ENCODE measurements at regions not wholly inside any gene's neighbourhood (a gene's known extent, or its start where the extent isn't known, plus 50 kb on each side); places are given as distances from the start of the nearest gene placed in this dataset.

DNA sequence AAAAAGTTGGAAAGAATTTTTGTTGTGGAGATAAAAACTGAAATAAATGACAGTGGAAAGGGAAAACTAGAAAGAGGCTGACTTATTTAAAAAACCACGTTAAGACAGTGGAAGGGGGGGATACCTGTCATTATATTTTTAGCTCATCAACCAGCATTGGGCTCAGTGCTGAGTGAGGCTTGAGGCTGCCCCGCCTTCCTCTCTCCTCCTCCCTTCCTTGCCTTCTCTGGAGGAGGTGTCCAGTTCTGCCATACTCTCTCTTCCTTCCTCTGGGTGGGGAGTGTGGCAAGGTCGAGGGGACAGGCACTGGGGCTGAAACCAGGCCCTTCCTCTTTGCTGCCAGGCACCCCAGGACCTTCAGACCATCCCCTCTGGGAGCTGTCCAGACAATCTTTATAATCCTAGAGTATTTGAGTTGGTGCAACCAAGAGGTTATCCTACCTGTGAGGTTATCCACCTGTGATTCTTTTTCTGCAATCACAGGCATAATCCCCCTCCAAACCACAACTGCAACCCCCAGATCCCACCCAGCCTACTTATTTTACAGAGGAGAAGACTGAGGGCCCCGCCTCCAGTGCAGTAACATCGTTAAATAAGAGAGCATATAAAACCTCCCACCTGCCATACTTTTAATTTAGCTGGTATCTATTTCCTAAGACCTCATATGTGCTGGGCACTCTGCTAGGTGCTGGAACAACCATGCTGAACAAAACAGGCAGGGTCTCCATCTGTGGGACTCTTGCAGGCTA is 578.5 kb downstream of the BUD13 start:
- Histone ChIP-seq H3K4me1 (replicated peaks in 1 of 2) (no peaks in the 10 kb centered on the region), H3K27ac (no peak overlapping the region), H3K27me3 (no peaks in the 10 kb centered on the region), H3K4me3 (peak overlapping the region in 1 of 4 donors; percentile 51), H3K9me3 (replicated peaks in 1 of 3) (no peaks in the 10 kb centered on the region), H3K36me3 (replicated peaks in 1 of 2) (no peaks in the 10 kb centered on the region)
- no peak for DNase-seq
- TF ChIP-seq POLR2A (IDR thresholded peaks at IDR 0.05), result no peak
- TF ChIP-seq, protein P1, sequence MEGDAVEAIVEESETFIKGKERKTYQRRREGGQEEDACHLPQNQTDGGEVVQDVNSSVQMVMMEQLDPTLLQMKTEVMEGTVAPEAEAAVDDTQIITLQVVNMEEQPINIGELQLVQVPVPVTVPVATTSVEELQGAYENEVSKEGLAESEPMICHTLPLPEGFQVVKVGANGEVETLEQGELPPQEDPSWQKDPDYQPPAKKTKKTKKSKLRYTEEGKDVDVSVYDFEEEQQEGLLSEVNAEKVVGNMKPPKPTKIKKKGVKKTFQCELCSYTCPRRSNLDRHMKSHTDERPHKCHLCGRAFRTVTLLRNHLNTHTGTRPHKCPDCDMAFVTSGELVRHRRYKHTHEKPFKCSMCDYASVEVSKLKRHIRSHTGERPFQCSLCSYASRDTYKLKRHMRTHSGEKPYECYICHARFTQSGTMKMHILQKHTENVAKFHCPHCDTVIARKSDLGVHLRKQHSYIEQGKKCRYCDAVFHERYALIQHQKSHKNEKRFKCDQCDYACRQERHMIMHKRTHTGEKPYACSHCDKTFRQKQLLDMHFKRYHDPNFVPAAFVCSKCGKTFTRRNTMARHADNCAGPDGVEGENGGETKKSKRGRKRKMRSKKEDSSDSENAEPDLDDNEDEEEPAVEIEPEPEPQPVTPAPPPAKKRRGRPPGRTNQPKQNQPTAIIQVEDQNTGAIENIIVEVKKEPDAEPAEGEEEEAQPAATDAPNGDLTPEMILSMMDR (IDR thresholded peaks at IDR 0.05), result no peak
- 63 to 73% (median 64%) methylated on average over 5 of the region's 5 CpGs for WGBS, 4 donors
- intact Hi-C loops (cut with DNase I), result no loop called here

DNA sequence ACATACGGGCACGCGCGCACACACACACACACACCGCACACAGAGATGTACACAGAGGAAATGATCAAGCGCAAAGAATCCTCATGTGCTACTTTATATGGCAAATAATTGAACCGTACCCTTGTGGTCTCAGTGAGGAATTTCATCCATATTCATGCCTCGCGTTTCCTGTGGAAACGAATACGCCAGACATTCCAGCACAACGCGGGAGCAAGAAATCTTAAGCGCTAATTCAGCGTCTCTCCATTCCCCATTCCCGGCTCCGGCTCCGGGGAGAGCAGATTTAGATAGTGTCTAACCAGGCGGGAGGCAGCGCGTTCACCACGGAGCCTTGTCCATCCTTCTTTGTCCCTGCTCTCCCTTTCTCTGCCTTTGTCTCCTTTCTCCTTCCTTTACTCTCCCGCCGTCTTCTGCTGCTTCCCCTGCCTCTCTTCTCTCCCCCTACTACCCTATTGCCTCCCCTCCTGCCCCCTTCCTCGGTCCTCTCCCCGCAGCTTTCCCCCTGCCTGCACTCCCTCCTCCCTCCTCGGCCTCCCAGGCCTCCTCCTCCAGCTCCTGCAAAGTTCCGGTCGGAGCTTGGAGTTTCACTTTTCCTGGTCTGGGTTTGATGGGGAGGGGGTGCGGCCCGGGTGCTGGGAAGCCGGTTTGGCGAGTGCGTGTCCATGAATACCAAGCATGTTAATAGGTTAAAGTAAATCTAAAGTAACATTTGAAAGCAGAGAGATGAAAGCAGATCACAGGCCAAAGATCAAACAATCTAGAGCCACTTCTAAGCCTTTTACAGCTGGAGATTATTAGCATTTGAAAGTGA is 579.3 kb downstream of the BUD13 start:
- no peaks in the 10 kb centered on the region for H3K4me1 ChIP-seq (replicated peaks in 1 of 2)
- 1 to 3% (median 1%) methylated on average over 27 to 34 of the region's 34 CpGs for WGBS, 4 donors
- H3K36me3 ChIP-seq (replicated peaks in 1 of 2), result no peaks in the 10 kb centered on the region
- peak in 4 of 7 donors; percentile 5 to 35 (median 26) for DNase-seq
- no peaks in the 10 kb centered on the region for H3K9me3 ChIP-seq (replicated peaks in 1 of 3)
- TF ChIP-seq POLR2A (IDR thresholded peaks at IDR 0.05), result no peak
- TF ChIP-seq, protein P1 (IDR thresholded peaks at IDR 0.05), result peak in 4 of 6 experiments; percentile 10 to 32 (median 18)
- intact Hi-C loops (cut with DNase I), result no loop called here
- H3K27me3 ChIP-seq, result no peaks in the 10 kb centered on the region
- peak overlapping the region in 2 of 4 donors; percentile 21 to 51 for H3K4me3 ChIP-seq
- H3K27ac ChIP-seq, result no peak overlapping the region

DNA sequence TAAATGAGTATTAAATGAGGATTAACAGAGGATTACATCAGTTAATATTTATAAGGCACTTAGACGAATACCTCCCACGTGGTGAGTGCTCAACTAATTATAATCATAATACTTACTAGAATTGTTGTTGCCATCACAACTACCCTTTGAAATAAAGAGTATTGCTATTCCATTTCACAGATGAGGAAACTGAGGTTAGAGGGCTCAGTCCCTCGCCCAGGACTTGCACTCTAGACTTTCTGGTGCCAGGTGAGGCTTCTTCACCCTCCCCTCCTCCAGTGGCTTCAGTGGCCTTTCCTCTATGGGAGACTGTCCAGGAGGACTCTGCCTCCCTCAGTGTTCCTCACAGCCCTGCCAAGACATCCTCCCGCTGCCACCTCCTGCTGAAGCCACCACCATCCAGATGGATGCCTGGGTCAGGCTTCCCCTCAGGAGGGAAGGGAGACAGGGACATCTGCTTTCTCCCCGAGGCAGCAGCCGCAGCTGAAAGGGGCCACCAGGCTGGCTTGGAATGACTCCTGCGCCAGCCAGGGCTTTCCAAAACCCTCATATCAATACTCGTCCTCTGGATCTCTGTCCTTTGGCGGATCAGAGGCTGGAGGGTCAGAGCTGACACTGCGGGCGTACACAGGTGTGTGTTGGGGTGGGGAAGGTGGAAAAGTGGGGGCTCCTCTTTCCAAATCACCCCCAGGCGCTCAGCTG is 580.1 kb downstream of the BUD13 start:
- intact Hi-C loops (cut with DNase I), result no loop called here
- Histone ChIP-seq H3K27ac (no peak overlapping the region), H3K27me3 (no peaks in the 10 kb centered on the region), H3K36me3 (replicated peaks in 1 of 2) (no peaks in the 10 kb centered on the region), H3K4me1 (replicated peaks in 1 of 2) (no peaks in the 10 kb centered on the region), H3K4me3 (peak overlapping the region in 1 of 4 donors; percentile 51), H3K9me3 (replicated peaks in 1 of 3) (no peaks in the 10 kb centered on the region)
- 37 to 82% (median 38%) methylated on average over 4 to 12 of the region's 12 CpGs for WGBS, 4 donors
- no peak for DNase-seq
- TF ChIP-seq POLR2A (IDR thresholded peaks at IDR 0.05), result no peak
- TF ChIP-seq, protein P1 (IDR thresholded peaks at IDR 0.05), result no peak

DNA sequence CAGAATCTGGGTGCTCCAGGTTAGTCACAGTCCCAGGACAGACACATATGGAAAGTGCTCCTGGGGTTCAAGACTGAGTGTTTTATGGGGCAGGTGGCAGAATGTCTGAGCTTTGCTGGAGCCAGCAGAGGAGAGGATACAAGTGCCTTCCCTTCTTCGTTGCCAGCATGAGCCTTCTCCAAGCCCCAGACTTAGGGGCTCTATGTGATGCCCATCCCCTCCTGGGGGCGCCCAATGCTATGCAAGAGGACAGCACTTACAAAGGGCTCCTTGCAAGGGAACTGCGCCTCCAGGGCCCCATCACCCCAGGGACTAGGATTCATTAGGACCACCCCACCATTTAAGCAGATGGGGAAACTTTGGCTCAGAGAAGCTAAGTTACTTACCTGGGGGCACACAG is 581.9 kb downstream of the BUD13 start:
- no peak for DNase-seq
- intact Hi-C loops (cut with DNase I), result no loop called here
- Histone ChIP-seq H3K9me3 (replicated peaks in 1 of 3) (no peaks in the 10 kb centered on the region), H3K4me3 (no peak overlapping the region), H3K27ac (no peak overlapping the region), H3K36me3 (replicated peaks in 1 of 2) (no peaks in the 10 kb centered on the region), H3K27me3 (no peaks in the 10 kb centered on the region), H3K4me1 (replicated peaks in 1 of 2) (no peaks in the 10 kb centered on the region)
- WGBS, 4 donors, result 80 to 95% (median 83%) methylated on average over 1 to 3 of the region's 3 CpGs
- no peak for TF ChIP-seq POLR2A (IDR thresholded peaks at IDR 0.05)
